Activated T-helper 9 cell treated with anti-CD3 and anti-CD28 coated beads, Interleukin-2, amount 50 U/mL, for 16 hours (primary cell): ENCODE measurements at regions not wholly inside any gene's neighbourhood (a gene's known extent, or its start where the extent isn't known, plus 50 kb on each side); places are given as distances from the start of the nearest gene placed in this dataset.
"Not testable (repeated sequence)": the region's sequence is repeated elsewhere in the genome, so short reads cannot be mapped to it uniquely, and the experiment has no call there.

Experiments used
- DNase-seq: peaks from one replicate; pipeline ENCODE4 v3.0.0-alpha.2; 2020; ENCODE audit warnings: low read depth

- DNase-seq, result no peak
Observed at GRCh38 chr4:81723019-81723884, 251.5 kb upstream of the RASGEF1B start.

- DNase-seq, result no peak
Observed at GRCh38 chr4:81722290-81722851, 250.7 kb upstream of the RASGEF1B start.

DNA sequence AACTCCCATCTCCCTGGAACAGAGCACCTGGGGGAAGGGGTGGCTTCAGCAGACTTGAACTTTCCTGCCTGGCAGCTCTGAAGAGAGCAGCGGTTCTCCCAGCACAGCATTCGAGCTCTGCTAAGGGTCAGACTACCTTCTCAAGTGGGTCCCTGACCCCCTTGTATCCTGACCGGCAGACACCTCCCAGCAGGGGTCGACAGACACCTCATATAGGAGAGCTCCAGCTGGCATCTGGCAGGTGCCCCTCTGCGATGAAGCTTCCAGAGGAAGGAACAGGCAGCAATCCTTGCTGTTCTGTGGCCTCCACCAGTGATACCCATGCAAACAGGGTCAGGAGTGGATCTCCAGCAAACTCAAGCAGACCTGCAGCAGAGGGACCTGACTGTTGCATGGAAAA lies 244.1 kb upstream of the RASGEF1B start:
- no peak for DNase-seq

DNA sequence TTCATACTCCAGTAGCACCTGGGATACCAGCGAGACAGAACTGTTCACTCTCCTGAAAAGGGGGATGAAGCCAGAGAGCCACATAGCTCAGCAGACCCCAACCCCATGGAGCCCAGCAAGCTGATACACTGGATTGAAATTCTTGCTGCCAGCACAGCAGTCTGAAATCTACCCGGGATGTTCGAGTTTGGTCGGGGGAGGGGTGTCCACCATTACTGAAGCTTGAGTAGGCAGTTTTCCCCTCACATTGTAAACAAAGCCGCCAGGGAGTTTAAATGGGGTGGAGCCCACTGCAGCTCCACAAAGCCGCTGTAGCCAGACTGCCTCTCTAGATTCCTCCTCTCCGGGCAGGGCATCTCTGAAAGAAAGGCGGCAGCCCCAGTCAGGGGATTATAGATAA lies 243.7 kb upstream of the RASGEF1B start:
- not testable (repeated sequence) for DNase-seq

DNA sequence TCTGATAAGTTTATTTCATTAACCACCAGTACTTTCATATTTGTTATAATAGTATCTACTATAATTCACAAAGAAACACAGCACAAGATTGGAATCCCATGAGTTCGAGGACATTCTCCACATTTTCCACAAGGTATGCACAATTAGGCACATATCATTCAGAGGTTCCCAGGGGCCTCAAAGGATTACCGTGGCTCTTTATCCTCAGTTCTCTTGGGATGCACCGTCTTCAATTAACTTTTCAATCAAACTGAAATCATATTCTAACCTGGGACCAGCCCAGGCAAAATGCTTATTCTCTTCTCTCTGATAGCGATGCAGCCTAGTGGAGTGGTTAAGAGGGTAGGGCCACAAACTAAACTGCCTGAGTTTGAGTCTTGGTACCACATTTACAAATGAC lies 242.6 kb upstream of the RASGEF1B start:
- no peak for DNase-seq

- no peak for DNase-seq
Observed at GRCh38 chr4:81712714-81713113, 241.0 kb upstream of the RASGEF1B start.

- no peak for DNase-seq
Observed at GRCh38 chr4:81704461-81704860, 232.8 kb upstream of the RASGEF1B start.

GRCh38 chr4:81700189-81700588 lies 228.5 kb upstream of the RASGEF1B start:
- no peak for DNase-seq

DNA sequence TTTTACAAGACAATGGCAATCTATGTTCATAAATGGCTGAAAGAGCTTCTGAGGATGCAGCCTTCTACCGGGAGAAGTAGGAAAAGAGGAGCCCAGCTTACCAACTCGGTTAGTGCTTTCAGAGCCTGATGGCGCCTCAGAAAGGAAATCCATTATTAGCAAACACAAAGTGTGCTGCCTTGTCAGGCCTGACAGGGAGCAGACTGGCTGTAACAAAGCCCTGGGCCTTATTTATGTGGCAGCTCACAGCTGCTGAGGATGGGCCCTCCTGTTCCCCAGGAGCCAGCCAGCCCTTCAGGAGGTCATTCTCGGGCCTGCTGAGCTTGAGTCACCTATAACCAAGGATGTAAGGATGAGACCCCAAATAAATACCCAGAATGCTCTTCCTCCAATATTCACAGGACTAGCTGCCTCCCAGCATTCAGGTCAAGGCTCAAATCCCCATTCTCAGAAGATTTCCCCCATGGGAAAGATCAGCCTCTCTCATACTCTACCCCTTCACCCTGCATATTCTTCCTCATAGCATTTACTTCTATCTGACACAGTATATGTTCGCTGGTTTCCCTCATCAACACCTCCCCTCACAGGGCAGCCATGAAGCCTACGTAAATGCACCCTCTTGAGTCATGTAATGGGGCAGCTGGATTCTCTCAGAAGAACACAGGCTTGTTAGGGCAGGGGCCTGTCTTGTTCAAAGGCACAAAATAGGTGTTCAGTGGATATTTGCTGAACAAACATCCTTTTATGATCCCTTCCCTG lies 227.0 kb upstream of the RASGEF1B start:
- no peak for DNase-seq

GRCh38 chr4:81694176-81694913 lies 222.6 kb upstream of the RASGEF1B start:
- DNase-seq, result no peak

DNA sequence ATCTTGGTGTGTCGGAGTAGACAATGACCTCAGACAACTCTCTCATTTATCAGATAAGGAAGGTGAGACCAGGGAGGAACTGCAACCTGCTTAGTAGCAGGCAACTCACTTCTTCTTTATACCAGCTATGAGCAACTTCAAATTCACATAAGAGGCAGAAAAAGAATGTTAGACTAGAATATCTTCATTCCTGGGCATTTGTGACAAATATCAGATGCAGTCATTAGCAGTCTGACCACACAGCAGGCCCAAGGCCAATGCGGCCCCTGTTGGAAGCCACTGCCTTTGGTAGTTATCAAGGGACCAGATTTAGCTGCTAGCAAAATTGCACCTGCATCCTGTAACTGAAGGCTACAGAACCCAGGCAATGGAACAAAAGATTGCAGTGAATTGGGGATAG lies 219.2 kb upstream of the RASGEF1B start:
- no peak for DNase-seq

GRCh38 chr4:81688085-81688484 lies 216.4 kb upstream of the RASGEF1B start:
- DNase-seq, result no peak

DNA sequence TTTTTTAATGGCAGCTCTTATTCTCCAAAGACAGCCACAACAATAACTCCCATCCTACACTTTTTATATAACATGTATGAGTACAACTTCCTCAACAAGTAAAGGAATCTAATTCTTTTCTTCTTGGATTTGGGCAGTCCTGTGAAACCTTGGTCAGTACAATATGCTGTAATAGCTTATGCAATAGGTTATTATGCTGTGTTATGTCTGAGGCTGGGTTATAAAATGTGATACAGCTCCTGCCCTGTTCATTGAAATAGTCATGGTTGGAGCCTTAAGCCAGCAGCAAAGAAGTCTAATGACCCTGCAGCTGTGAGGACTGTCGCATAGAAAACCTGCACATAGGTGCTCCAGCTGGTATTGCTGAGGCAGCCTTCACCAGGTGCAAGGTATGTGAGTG lies 215.8 kb upstream of the RASGEF1B start:
- no peak for DNase-seq

GRCh38 chr4:81685104-81685503 lies 213.4 kb upstream of the RASGEF1B start:
- no peak for DNase-seq

- no peak for DNase-seq
Observed at GRCh38 chr4:81684352-81684751, 212.6 kb upstream of the RASGEF1B start.

DNA sequence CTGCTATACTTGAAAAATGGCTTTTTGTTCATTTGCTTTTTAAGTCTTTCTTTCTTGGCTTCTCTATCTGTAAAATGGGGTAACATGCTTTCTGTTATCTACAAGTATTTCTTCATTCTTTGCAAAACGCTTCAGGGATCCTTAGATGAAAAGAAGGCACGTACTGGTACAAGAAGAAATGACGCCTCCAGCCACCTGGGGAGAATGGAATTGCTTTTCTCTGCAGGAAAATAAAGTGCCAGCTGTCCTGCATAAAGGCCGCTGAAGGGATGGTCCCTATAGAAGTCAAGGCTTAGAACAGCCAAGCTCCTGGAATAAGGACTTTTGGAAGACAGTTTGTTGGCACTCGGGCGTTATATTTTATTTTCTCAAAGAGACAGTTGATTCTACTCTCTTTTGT lies 210.8 kb upstream of the RASGEF1B start:
- no peak for DNase-seq

- no peak for DNase-seq
Observed at GRCh38 chr4:81679315-81679714, 207.6 kb upstream of the RASGEF1B start.

GRCh38 chr4:81678801-81679200 lies 207.1 kb upstream of the RASGEF1B start:
- DNase-seq, result no peak

- no peak for DNase-seq
Observed at GRCh38 chr4:81676537-81676936, 204.8 kb upstream of the RASGEF1B start.

DNA sequence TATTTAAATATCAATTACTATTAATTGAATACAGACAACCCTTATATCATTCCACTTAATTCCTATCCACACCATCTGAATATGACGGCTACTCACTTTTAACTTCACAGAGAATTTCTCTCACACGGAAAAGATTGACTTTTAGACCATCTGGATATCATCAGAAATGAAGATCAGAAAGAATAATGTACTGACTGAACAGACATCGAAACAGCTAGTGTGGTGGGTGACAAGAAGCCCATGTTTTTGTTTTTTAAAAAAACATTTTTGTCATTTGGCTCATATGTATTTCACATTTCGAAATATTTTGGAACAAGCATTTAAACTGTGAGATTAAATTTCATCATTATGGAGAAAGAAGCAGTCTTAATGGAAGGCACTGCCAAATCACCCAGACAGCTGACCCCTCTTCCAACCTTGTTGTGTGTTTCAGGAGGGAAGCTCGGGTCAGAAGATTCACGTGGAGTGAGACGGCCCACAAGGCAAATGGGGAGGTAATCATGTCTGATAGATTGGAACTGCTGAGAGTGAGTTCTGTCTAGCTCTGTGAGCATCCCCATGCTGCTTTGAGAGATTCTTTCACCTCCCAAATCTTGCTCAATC lies 204.2 kb upstream of the RASGEF1B start:
- DNase-seq, result no peak

- DNase-seq, result no peak
Observed at GRCh38 chr4:81673961-81674360, 202.3 kb upstream of the RASGEF1B start.

GRCh38 chr4:81668328-81668727 lies 196.6 kb upstream of the RASGEF1B start:
- DNase-seq, result not testable (repeated sequence)
